ENCODE measurements at regions not wholly inside any gene's neighbourhood (a gene's known extent, or its start where the extent isn't known, plus 50 kb on each side); places are given as distances from the start of the nearest gene placed in this dataset.

DNA sequence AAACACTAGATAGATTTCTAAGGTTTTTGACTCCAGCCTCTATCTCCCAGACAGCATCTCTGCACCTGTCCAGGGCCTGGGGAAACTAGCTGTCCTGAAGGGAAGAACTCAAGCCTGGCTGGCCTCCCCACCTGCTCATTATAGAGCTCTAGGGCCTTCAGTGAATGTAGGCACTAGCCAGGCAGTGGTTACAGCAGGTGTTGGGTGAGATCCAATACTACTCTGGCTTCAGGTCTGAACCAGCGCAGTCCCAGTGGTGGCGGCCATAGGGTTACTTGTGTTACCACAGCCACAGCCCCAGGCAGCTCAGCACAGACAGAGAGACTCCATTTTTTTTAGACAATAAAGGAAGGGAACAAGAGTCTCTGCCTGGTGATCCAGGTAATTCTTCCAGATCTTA is 449.2 kb downstream of the IRX1 start:
- TF ChIP-seq GATA3 (IDR thresholded peaks at IDR 0.05; ENCODE audit: low read depth, low read length) (no peak), GATA2 (IDR thresholded peaks at IDR 0.05; ENCODE audit: low read depth, low read length) (no peak)
